ENCODE measurements at regions not wholly inside any gene's neighbourhood (a gene's known extent, or its start where the extent isn't known, plus 50 kb on each side); places are given as distances from the start of the nearest gene placed in this dataset.
A peak's percentile ranks its signal among the peaks of the same experiment; 100 is the strongest.
"Not testable (repeated sequence)": the region's sequence is repeated elsewhere in the genome, so short reads cannot be mapped to it uniquely, and the experiment has no call there.

GRCh38 chr6:135555550-135555949, 58.0 kb upstream of the AHI1 start:
- no peak for DNase-seq (ENCODE audit: low read depth)

- no peak for DNase-seq (ENCODE audit: low read depth)
Observed at GRCh38 chr6:135557582-135557981, 60.0 kb upstream of the AHI1 start.

- DNase-seq (ENCODE audit: low read depth), result not testable (repeated sequence)
Observed at GRCh38 chr6:135565605-135566004, 68.1 kb upstream of the AHI1 start.

- no peak for DNase-seq (ENCODE audit: low read depth)
Observed at GRCh38 chr6:135566311-135567068, 69.0 kb upstream of the AHI1 start.

GRCh38 chr6:135567375-135568083, 70.0 kb upstream of the AHI1 start:
- no peak for DNase-seq (ENCODE audit: low read depth)

- peak; percentile 71 for DNase-seq (ENCODE audit: low read depth)
Observed at GRCh38 chr6:135568379-135568778, 70.8 kb upstream of the AHI1 start.

- peak; percentile 2 for DNase-seq (ENCODE audit: low read depth)
Observed at GRCh38 chr6:135572051-135572450, 74.5 kb upstream of the AHI1 start.

- DNase-seq (ENCODE audit: low read depth), result no peak
Observed at GRCh38 chr6:135575629-135576028, 78.1 kb upstream of the AHI1 start.

GRCh38 chr6:135576055-135576454, 78.5 kb upstream of the AHI1 start:
- peak; percentile 37 for DNase-seq (ENCODE audit: low read depth)

GRCh38 chr6:135577059-135577538, 79.6 kb upstream of the AHI1 start:
- DNase-seq (ENCODE audit: low read depth), result no peak

- DNase-seq (ENCODE audit: low read depth), result no peak
Observed at GRCh38 chr6:135578976-135579375, 81.4 kb upstream of the AHI1 start.

- DNase-seq (ENCODE audit: low read depth), result no peak
Observed at GRCh38 chr6:135581211-135581610, 83.7 kb upstream of the AHI1 start.

GRCh38 chr6:135583256-135583761, 85.8 kb upstream of the AHI1 start:
- peak; percentile 37 for DNase-seq (ENCODE audit: low read depth)

GRCh38 chr6:135586388-135586787, 88.8 kb upstream of the AHI1 start:
- no peak for DNase-seq (ENCODE audit: low read depth)

- DNase-seq (ENCODE audit: low read depth), result peak; percentile 66
Observed at GRCh38 chr6:135586844-135587243, 89.3 kb upstream of the AHI1 start.

- no peak for DNase-seq (ENCODE audit: low read depth)
Observed at GRCh38 chr6:135592276-135592675, 94.7 kb upstream of the AHI1 start.

GRCh38 chr6:135594000-135594399, 96.5 kb upstream of the AHI1 start:
- DNase-seq (ENCODE audit: low read depth), result no peak

- no peak for DNase-seq (ENCODE audit: low read depth)
Observed at GRCh38 chr6:135600086-135600702, 102.7 kb upstream of the AHI1 start.

GRCh38 chr6:135600931-135601330, 103.4 kb upstream of the AHI1 start:
- DNase-seq (ENCODE audit: low read depth), result no peak

- no peak for DNase-seq (ENCODE audit: low read depth)
Observed at GRCh38 chr6:135601857-135602256, 104.3 kb upstream of the AHI1 start.

GRCh38 chr6:135603249-135603648, 105.7 kb upstream of the AHI1 start:
- no peak for DNase-seq (ENCODE audit: low read depth)
